Activated naive CD4-positive, alpha-beta T cell treated with anti-CD3 and anti-CD28 coated beads, Interleukin-2, amount 10 ng/mL, durations not matched to agents 7 days and 5 days (primary cell): ENCODE measurements at regions not wholly inside any gene's neighbourhood (a gene's known extent, or its start where the extent isn't known, plus 50 kb on each side); places are given as distances from the start of the nearest gene placed in this dataset.

Source experiments
- CTCF ChIA-PET: fragments of 350-600 bp; sonication (Branson Sonifier 250); formaldehyde crosslinking; loops from one replicate; lab custom pipeline; 2021; ENCODE audit warnings: antibody characterized with exemption; lab: Charles Lee
- DNase-seq: peaks from one replicate; pipeline ENCODE4 v3.0.0-alpha.2; 2020
- H3K27ac Mint-ChIP-seq: one replicate; pipeline ENCODE4 v1.8.0; 2021; ENCODE audit warnings: mild to moderate bottlenecking, moderate library complexity, mixed read lengths
- H3K27me3 Mint-ChIP-seq: one replicate; pipeline ENCODE4 v1.8.0; 2021; ENCODE audit warnings: mild to moderate bottlenecking, mixed read lengths
- H3K36me3 Mint-ChIP-seq: one replicate; pipeline ENCODE4 v1.8.0; 2021; ENCODE audit warnings: mixed read lengths
- H3K4me1 Mint-ChIP-seq: one replicate; pipeline ENCODE4 v1.8.0; 2021; ENCODE audit warnings: mixed read lengths
- H3K4me3 Mint-ChIP-seq: one replicate; pipeline ENCODE4 v1.8.0; 2021; ENCODE audit warnings: mild to moderate bottlenecking, moderate library complexity, mixed read lengths
- H3K9me3 Mint-ChIP-seq: one replicate; pipeline ENCODE4 v1.8.0; 2021; ENCODE audit warnings: mixed read lengths

DNA sequence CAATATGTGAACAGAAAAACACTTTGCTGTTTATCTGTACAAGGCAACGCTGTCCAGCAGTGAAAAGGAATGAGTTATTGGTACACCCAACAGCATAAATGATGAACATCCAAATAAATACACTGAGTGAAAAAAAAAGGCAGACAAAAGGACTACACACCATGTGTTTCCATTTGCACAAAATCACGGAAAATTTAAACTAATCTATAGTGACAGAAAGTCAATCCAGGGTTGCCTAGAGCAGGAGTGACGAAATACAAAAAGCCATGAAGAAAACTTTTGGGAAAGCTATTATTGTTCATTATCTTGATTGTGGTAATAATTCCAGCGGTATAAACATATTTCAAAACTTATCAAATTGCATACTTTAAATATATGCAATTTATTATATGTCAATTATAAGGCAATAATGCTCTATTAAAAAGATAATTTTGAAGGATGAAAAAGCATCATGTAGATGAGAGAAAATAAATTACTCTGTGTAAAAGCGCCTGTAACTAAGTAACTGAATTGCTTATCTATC is 578.0 kb upstream of the TMEM132C start:
- H3K4me3 Mint-ChIP-seq = no peak overlapping the region
- H3K9me3 Mint-ChIP-seq = peaks cover 2% of the 10 kb centered on the region
- H3K27me3 Mint-ChIP-seq = no peaks in the 10 kb centered on the region
- no peak for DNase-seq
- no peaks in the 10 kb centered on the region for H3K4me1 Mint-ChIP-seq
- no peaks in the 10 kb centered on the region for H3K36me3 Mint-ChIP-seq
- H3K27ac Mint-ChIP-seq = no peak overlapping the region
- CTCF ChIA-PET = interaction anchor here (1.1 to 1.5 kb wide), 2 partner anchors 10 to 580 kb away, joined by 4 read pairs; no protein-coding TSS in a partner anchor

DNA sequence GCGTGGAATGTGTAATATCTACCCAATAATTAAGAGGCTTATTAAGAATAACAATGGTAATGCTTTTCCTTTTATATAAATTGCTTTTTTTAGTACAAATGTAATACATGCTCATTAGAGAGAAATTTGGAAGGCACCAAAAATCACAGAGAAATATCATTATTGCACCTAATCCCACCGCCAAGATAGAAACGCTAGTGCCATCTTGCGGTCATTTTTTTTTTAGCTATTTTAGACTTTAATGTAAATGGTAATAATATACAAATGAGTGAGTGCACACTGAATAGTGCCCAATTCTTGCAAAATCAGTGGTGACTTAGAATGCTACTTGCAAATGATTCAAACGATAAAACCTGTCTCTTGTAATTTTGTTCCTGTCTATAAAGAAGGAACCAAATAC is 576.8 kb upstream of the TMEM132C start:
- Mint-ChIP-seq H3K4me3 (no peak overlapping the region), H3K27ac (no peak overlapping the region), H3K9me3 (peaks cover 2% of the 10 kb centered on the region), H3K27me3 (no peaks in the 10 kb centered on the region), H3K4me1 (no peaks in the 10 kb centered on the region), H3K36me3 (no peaks in the 10 kb centered on the region)
- DNase-seq = no peak
- CTCF ChIA-PET = interaction anchor here (1.1 kb wide), 1 partner anchor 12 kb away, joined by 4 read pairs; no protein-coding TSS in a partner anchor

DNA sequence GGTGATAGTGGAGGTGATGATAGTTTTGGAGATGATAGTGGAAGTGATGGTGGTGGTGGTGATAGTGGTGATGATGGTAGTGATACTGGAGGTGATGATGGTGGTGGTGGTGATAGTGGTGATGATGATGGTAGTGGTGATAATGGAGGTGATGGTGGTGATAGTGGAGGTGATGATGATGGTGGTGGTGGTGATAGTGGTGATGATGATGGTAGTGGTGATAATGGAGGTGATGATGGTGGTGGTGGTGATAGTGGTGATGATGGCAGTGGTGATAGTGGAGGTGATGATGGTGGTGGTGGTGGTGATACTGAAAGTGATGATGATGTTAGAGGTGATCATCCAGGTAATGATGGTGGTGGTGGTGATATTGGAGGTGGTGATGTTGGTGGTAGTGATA is 570.0 kb upstream of the TMEM132C start:
- Mint-ChIP-seq H3K4me3 (no peak overlapping the region), H3K27me3 (no peaks in the 10 kb centered on the region), H3K36me3 (no peaks in the 10 kb centered on the region), H3K9me3 (peaks cover 2% of the 10 kb centered on the region), H3K4me1 (no peaks in the 10 kb centered on the region), H3K27ac (no peak overlapping the region)
- no peak for DNase-seq
- CTCF ChIA-PET = no interaction called here

DNA sequence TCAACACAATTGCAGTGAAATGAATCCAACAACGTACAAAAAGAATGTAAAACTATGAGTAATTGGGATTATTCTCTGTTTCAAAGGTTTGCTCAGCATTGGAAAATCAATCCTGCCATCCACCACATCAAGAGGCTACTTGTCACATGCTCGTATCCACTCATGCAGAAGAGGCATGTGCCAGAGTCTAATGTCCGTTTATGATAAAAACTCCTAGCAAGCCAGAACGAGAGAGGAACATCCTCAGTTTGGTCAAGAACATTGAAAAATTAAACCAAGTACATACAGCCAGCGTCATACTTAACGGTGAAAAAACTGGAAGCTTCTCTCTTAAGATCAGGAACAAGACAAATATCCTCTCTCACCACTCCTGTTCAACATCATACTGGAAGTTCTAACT is 563.9 kb upstream of the TMEM132C start:
- Mint-ChIP-seq H3K36me3 (no peaks in the 10 kb centered on the region), H3K27ac (no peak overlapping the region), H3K4me1 (no peaks in the 10 kb centered on the region), H3K27me3 (no peaks in the 10 kb centered on the region), H3K9me3 (peaks cover 2% of the 10 kb centered on the region), H3K4me3 (no peak overlapping the region)
- CTCF ChIA-PET = no interaction called here
- no peak for DNase-seq

DNA sequence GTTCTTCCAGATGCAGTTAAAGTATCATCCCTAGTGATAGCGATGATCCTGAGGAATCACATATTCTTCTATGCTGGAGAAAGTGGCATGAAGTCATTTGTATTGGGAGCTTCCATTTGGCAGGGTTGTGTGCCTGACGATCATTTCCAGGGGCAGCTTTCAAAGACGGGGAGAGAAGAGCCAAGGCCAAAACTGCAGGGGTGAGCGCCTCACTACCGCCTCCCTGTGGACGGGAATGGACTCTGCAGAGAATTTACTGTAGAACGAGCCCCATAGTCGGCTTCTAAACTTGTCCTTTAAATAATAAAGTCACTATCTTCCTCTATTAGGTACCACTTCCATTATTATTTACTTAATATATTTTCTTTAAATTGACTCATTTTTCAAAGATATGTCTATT is 555.9 kb upstream of the TMEM132C start:
- Mint-ChIP-seq H3K4me1 (no peaks in the 10 kb centered on the region), H3K9me3 (peaks cover 16% of the 10 kb centered on the region), H3K36me3 (no peaks in the 10 kb centered on the region), H3K27me3 (no peaks in the 10 kb centered on the region), H3K4me3 (no peak overlapping the region), H3K27ac (no peak overlapping the region)
- DNase-seq = no peak
- CTCF ChIA-PET = interaction anchor here (0.5 to 1.2 kb wide), 2 partner anchors 9 to 358 kb away, joined by 3 read pairs; no protein-coding TSS in a partner anchor

DNA sequence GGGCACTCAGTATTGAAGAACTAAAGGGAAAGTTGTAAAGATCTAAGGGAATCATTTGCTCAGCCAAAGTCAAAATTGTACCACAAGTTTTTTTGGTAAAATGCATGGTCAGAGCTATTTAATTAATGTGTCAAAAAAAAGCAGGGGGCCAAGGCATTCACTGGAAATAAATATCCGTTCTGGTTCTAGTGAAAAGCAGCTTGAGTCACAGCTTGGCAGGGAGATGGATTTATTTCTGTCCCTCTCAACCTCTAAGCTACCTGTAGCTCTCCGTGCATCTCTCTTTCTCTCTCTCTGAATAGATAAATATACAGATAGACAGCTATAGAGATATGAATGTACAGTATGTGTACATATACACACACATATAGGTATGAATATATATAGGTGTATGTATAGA is 554.4 kb upstream of the TMEM132C start:
- H3K4me3 Mint-ChIP-seq = no peak overlapping the region
- H3K36me3 Mint-ChIP-seq = no peaks in the 10 kb centered on the region
- no peak for DNase-seq
- no peaks in the 10 kb centered on the region for H3K27me3 Mint-ChIP-seq
- CTCF ChIA-PET = no interaction called here
- H3K27ac Mint-ChIP-seq = peak overlapping the region; percentile 52
- H3K9me3 Mint-ChIP-seq = peaks cover 16% of the 10 kb centered on the region
- no peaks in the 10 kb centered on the region for H3K4me1 Mint-ChIP-seq

DNA sequence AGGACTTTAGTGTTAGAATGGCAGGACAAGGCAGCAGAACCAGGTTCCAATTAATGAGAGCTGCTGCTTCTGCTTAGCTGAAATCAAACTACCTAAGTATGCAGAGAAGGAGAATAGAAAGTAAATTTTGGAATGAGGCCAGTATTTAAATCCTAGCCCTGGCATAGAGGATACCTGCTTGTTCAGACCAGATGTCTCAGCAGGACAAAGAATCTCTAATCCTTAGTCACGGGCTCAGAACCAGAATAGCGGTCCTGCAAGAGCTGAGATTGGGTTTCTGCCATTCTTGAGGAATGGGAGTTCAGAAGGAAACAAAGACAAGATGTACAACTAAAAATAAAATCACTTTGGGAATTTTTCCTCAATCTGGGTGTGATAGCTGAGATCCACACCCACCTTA is 550.8 kb upstream of the TMEM132C start:
- Mint-ChIP-seq H3K36me3 (no peaks in the 10 kb centered on the region), H3K9me3 (peaks cover 7% of the 10 kb centered on the region)

DNA sequence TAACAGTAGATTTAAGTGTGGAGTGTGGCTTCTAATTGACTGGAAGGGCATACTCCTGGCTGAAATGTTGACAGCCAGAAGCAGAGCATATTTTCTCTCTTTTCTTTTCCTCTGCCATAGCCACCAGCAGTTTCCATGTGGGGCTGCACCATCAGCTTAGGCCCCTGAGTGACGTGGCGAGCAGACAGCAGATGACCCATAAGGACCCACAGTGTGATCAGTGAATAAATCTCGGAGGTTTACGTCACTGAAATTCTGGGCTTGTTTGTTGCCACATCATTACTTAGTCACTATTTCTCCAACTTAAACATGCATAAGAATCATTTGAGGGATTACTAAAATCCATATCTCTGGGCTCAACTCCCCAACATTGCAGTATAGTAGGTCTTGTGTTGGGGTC is 549.7 kb upstream of the TMEM132C start:
- CTCF ChIA-PET = no interaction called here
- Mint-ChIP-seq H3K36me3 (no peaks in the 10 kb centered on the region), H3K27ac (no peak overlapping the region), H3K4me1 (no peaks in the 10 kb centered on the region), H3K9me3 (peaks cover 12% of the 10 kb centered on the region), H3K27me3 (no peaks in the 10 kb centered on the region), H3K4me3 (no peak overlapping the region)
- DNase-seq = no peak

More for the DNA sequence above, 550.8 kb upstream of the TMEM132C start:
- H3K4me1 Mint-ChIP-seq = no peaks in the 10 kb centered on the region
- no peak for DNase-seq
- H3K27me3 Mint-ChIP-seq = no peaks in the 10 kb centered on the region
- no peak overlapping the region for H3K27ac Mint-ChIP-seq
- CTCF ChIA-PET = no interaction called here
- H3K4me3 Mint-ChIP-seq = no peak overlapping the region

DNA sequence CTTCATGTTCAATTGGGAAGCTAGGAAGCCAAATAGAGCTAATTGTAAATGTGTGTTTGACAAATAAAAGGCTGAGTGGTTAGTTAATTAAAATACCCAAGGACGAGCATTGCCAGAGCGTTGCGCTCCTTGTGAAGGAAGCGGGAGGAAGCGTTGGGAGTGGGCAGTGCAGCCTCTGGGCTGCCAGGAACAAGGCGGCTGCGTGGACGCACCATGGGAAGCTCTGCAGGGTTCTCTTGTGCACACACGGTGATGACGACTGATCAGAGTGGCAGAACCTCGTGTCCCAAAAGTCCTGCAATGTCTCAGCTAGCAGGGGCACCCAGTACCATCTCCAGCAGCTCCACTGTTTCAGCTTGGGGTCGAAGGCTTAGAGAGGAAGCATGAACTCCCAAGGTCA is 546.6 kb upstream of the TMEM132C start:
- Mint-ChIP-seq H3K4me1 (no peaks in the 10 kb centered on the region), H3K27ac (no peak overlapping the region), H3K36me3 (no peaks in the 10 kb centered on the region), H3K4me3 (no peak overlapping the region), H3K9me3 (peaks cover 9% of the 10 kb centered on the region), H3K27me3 (no peaks in the 10 kb centered on the region)
- no peak for DNase-seq
- CTCF ChIA-PET = interaction anchor here (0.7 kb wide), 1 partner anchor 9 kb away, joined by 3 read pairs; no protein-coding TSS in a partner anchor

DNA sequence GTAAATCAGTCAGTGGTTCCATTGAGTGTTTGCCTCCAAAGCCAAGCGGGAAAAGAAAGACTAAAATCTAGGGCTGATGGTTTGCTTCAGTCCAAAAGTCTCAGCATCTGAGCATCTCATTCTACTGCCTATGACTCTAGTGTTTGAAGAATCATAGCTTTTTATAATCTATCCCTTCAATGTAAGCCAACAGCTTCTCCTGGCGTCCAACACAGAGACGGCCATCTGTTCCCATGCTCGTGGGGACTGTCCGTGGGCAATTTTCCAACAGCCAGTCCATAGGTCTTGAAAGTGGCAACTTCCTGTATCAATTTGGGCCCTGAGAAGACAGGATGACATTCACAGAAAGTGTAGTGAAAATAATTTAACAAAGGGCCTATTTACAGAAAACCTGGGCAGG is 544.4 kb upstream of the TMEM132C start:
- CTCF ChIA-PET = interaction anchor here (1.0 kb wide), 1 partner anchor 46 kb away, joined by 3 read pairs; no protein-coding TSS in a partner anchor
- no peaks in the 10 kb centered on the region for H3K36me3 Mint-ChIP-seq
- no peak overlapping the region for H3K4me3 Mint-ChIP-seq
- H3K4me1 Mint-ChIP-seq = no peaks in the 10 kb centered on the region
- no peaks in the 10 kb centered on the region for H3K27me3 Mint-ChIP-seq
- peaks cover 9% of the 10 kb centered on the region for H3K9me3 Mint-ChIP-seq
- H3K27ac Mint-ChIP-seq = no peak overlapping the region
- no peak for DNase-seq

DNA sequence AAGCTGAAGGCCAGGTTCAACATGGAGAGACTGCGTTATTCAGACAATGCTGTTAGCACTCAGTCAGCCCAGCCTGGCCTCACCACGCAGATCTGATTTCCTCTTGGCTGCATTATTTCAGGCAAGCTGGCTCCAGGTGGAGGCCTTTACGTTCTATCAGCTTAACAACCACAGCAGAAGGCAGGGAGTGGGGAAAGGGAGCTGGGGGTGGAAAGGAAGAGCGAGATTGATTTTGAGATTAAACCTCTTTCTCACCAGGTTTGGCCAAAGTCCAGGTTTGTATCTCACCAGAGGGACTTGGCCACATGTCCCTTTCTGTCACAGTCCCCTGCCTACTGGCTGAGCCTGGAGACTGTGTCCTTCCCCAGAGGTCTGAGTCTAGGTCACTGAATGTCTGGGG is 543.7 kb upstream of the TMEM132C start:
- no peak overlapping the region for H3K4me3 Mint-ChIP-seq
- no peak for DNase-seq
- H3K36me3 Mint-ChIP-seq = no peaks in the 10 kb centered on the region
- peaks cover 9% of the 10 kb centered on the region for H3K9me3 Mint-ChIP-seq
- H3K27me3 Mint-ChIP-seq = no peaks in the 10 kb centered on the region
- no peak overlapping the region for H3K27ac Mint-ChIP-seq
- CTCF ChIA-PET = no interaction called here
- no peaks in the 10 kb centered on the region for H3K4me1 Mint-ChIP-seq

DNA sequence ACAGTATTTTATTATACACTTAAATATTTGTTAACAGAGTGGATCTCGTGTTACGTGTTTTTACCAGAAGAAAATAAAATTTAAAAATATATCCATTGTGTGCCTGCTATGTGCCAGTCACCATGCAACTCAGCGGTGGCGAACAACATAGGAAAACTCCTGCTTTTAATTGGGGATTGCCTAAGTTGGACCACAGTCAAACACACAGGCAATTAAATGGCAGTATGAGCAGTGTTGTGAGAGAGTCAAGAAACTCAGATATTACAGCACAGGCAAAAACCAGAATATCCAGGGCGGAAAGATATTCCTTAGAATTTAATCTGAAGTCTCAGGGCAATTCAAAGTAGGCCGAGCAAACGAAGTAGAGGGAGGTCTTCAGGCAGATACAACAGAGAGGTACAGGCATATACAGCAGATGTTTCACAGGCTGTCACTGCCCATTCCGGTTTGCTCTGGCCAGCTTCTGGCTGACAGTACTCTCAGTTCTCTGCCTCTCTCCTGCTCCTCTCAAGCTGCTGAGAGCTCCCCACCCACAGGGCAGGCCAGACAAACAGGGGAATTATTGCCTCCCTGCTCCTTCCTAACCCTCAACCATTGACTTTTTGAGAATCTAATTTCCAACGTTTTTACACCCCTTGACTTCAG is 540.2 kb upstream of the TMEM132C start:
- no peaks in the 10 kb centered on the region for H3K27me3 Mint-ChIP-seq
- CTCF ChIA-PET = no interaction called here
- no peak for DNase-seq
- no peaks in the 10 kb centered on the region for H3K4me1 Mint-ChIP-seq
- no peaks in the 10 kb centered on the region for H3K36me3 Mint-ChIP-seq
- no peak overlapping the region for H3K27ac Mint-ChIP-seq
- peaks cover 11% of the 10 kb centered on the region for H3K9me3 Mint-ChIP-seq
- no peak overlapping the region for H3K4me3 Mint-ChIP-seq

DNA sequence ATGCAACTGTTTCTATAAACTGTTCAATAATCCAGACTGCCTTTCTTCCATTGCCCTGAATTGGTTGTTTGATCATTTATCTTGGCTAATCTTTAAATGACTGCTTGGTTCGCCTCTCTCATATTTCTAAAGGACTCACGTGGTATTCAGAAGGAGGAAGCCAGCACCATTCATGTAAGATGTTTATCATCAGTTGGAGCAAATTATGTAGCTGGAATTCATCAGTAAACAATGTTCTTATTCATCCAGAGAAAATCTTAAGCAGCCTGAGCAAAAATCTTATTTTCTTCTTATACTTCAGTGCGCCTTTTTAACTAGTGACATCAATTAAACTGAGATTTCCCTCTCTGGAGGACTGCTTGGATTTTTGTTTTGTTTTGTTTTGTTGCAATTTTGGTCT is 538.7 kb upstream of the TMEM132C start:
- CTCF ChIA-PET = no interaction called here
- no peak overlapping the region for H3K4me3 Mint-ChIP-seq
- H3K27ac Mint-ChIP-seq = no peak overlapping the region
- peaks cover 11% of the 10 kb centered on the region for H3K9me3 Mint-ChIP-seq
- no peaks in the 10 kb centered on the region for H3K4me1 Mint-ChIP-seq
- H3K27me3 Mint-ChIP-seq = no peaks in the 10 kb centered on the region
- H3K36me3 Mint-ChIP-seq = no peaks in the 10 kb centered on the region
- no peak for DNase-seq

DNA sequence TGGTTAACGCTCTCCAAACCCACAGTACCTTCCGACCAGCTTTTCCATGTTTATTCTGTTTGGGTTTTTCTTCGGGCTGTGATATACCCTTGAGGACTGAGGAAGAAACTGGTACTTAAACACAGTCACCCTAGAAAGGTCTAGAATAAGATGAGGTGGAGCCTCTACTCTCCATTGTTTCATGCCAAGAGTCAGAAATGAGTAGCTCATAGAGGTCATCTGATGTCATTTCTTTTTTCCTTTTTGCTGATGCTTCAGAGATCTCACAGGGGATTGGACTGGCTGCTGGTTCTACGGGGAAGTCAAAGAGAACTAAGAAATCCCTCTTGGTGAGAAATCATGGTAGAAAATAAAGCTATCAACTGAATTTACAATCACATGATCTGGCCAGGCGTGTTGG is 538.2 kb upstream of the TMEM132C start:
- CTCF ChIA-PET = no interaction called here
- H3K4me1 Mint-ChIP-seq = no peaks in the 10 kb centered on the region
- DNase-seq = no peak
- no peak overlapping the region for H3K27ac Mint-ChIP-seq
- no peaks in the 10 kb centered on the region for H3K27me3 Mint-ChIP-seq
- peaks cover 11% of the 10 kb centered on the region for H3K9me3 Mint-ChIP-seq
- H3K4me3 Mint-ChIP-seq = no peak overlapping the region
- H3K36me3 Mint-ChIP-seq = no peaks in the 10 kb centered on the region

DNA sequence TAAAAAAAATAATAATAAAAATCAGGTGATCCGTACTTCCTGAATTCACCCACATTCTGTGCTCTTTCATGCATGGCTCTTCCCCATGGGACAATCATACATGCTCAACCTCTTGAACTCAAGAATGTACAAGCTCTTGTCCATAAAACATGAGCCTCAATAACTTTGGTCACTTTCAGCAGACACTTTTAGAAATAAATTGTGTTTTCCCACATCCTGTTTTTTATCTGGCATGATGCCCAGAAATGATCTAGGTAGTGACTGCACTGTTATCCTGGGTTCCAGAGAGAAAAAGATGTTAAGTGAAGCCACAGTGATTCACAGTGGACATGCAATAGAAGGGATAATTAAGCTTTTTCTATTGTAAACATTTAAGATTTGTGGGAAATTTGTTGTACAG is 537.6 kb upstream of the TMEM132C start:
- Mint-ChIP-seq H3K36me3 (no peaks in the 10 kb centered on the region), H3K4me3 (no peak overlapping the region), H3K9me3 (peaks cover 11% of the 10 kb centered on the region), H3K27ac (no peak overlapping the region), H3K4me1 (no peaks in the 10 kb centered on the region), H3K27me3 (no peaks in the 10 kb centered on the region)
- CTCF ChIA-PET = no interaction called here
- no peak for DNase-seq
